ENCODE measurements at regions not wholly inside any gene's neighbourhood (a gene's known extent, or its start where the extent isn't known, plus 50 kb on each side); places are given as distances from the start of the nearest gene placed in this dataset.

DNA sequence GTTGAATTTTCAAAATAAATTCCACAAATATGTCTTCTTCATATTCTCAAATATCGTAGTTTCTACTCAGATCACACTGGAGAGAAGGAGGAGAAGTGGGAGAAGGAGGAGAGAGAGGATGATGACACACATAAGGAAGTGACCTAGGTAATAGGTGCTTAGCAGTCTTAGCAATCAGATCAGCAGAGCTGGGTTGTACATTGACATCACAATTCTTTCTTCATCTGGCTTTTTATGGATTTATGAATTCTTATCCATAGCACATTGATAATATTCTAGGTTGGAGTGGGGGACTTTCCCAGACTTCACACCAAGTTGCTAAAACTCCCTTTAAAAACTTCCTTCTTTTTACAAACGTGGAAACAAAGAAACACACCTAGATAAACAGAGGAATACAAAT, 86.9 kb downstream of the FGF9 start:
- no peak for DNase-seq
- Histone ChIP-seq H3K36me3 (replicated peaks; ENCODE audit: control insufficient read depth, insufficient read depth, low read length) (no peaks in the 10 kb centered on the region), H3K4me3 (ENCODE audit: insufficient read depth, low read depth, low read length) (no peak overlapping the region), H3K27me3 (ENCODE audit: control insufficient read depth, insufficient read depth, low read length) (no peaks in the 10 kb centered on the region)

DNA sequence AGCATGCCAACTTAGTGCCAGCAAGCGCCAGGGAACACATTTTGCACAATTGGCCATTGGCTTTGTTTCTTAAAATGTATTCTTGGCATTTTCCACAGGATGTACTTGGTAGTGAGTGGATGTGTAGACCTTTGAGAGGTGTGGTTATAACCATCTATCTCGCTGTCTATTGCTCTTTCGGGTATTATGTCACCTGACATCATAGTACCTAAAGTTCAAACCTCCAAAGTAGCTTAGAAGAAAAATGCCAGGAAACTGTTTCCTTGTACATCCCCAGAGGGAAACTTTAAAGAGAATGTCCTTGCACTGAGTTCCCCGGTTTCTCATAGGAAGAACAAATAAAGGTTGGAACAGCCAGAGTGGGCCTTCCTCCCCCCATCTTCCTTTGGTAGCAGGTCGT, 87.6 kb downstream of the FGF9 start:
- Histone ChIP-seq H3K36me3 (replicated peaks; ENCODE audit: control insufficient read depth, insufficient read depth, low read length) (no peaks in the 10 kb centered on the region), H3K4me3 (ENCODE audit: insufficient read depth, low read depth, low read length) (no peak overlapping the region), H3K27me3 (ENCODE audit: control insufficient read depth, insufficient read depth, low read length) (no peaks in the 10 kb centered on the region)
- no peak for DNase-seq

DNA sequence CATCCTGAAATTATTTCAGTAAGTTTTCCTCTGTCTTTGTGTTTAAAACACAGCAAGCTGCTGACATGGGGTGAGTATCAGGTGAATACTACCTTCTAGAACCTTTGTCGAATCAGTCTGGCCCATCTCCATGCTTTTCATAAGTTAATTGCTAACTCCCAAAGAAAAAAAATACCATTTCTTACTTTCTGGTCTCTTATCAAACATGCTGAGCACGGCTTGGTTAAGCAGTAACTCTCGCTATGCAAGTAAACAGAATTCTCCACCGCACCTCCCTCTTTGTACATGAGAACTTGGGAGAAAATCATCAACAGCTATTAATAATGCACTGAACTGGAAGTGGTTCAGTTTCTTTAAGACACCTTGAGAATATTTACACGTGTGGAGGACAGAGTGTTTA, 88.6 kb downstream of the FGF9 start:
- no peak for DNase-seq
- Histone ChIP-seq H3K36me3 (replicated peaks; ENCODE audit: control insufficient read depth, insufficient read depth, low read length) (no peaks in the 10 kb centered on the region), H3K4me3 (ENCODE audit: insufficient read depth, low read depth, low read length) (no peak overlapping the region), H3K27me3 (ENCODE audit: control insufficient read depth, insufficient read depth, low read length) (no peaks in the 10 kb centered on the region)

DNA sequence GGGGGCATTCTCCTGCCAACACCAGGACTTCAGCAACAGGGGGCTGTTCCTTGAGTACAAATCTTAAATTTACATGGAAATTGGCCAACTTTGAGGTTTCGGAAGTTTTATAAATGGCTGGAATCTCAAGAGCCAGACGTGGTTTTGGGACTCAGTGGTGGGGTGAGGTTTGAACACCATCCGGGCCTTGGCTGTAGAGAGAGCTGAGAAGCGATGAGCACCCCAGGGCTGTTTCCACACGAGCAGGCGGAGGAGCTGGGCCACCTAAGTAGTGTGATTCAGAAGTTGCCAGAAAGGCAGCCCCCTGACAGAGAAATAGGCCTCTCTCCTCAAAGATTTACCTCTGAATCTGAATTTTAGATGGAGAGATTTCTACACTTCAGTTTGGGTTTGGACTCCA, 89.0 kb downstream of the FGF9 start:
- H3K4me3 ChIP-seq (ENCODE audit: insufficient read depth, low read depth, low read length) = no peak overlapping the region
- no peak for DNase-seq
- H3K27me3 ChIP-seq (ENCODE audit: control insufficient read depth, insufficient read depth, low read length) = no peaks in the 10 kb centered on the region
- no peaks in the 10 kb centered on the region for H3K36me3 ChIP-seq (replicated peaks; ENCODE audit: control insufficient read depth, insufficient read depth, low read length)

DNA sequence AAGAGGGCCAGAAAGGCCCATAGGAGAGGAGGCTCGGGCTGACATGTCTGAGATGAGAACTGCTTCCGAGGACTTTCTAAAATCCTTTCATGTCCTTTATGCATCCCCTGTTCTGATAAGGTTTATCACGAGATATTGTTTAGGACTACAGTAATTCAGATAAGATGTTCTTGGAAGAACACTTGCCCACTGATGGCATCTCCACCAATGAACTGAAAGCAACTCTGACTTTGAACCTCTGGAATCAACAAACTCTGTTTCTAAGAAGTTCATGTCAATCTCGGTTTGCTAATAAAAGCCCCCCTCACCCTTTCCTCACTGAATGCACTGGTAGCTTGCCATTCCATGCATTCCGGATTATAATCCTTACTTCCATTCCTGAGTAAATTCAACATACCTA, 90.9 kb downstream of the FGF9 start:
- Histone ChIP-seq H3K27me3 (ENCODE audit: control insufficient read depth, insufficient read depth, low read length) (no peaks in the 10 kb centered on the region), H3K4me3 (ENCODE audit: insufficient read depth, low read depth, low read length) (no peak overlapping the region)

DNA sequence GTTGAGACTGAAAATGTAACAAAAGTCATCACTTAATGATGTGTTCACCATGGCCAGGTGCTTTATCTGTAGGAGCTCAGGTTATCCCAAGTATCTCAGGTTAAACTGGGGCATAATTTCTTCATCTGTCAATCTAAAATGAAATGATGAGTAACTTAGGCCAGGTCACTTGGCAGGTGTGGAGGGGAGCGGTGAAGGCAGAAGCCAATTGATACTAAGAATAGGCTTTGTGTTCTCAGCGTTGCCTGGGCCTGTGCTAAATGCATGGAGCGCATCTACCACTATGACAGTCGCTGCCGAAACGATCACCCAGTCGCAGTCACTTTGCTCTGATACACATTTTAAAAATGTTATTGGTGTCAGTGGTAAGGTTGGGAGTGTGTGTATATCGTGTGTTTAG, 91.6 kb downstream of the FGF9 start:
- H3K27me3 ChIP-seq (ENCODE audit: control insufficient read depth, insufficient read depth, low read length) = no peaks in the 10 kb centered on the region
- H3K4me3 ChIP-seq (ENCODE audit: insufficient read depth, low read depth, low read length) = no peak overlapping the region
- DNase-seq = no peak
- no peaks in the 10 kb centered on the region for H3K36me3 ChIP-seq (replicated peaks; ENCODE audit: control insufficient read depth, insufficient read depth, low read length)

More for the DNA sequence above, 90.9 kb downstream of the FGF9 start:
- DNase-seq = no peak
- H3K36me3 ChIP-seq (replicated peaks; ENCODE audit: control insufficient read depth, insufficient read depth, low read length) = no peaks in the 10 kb centered on the region

DNA sequence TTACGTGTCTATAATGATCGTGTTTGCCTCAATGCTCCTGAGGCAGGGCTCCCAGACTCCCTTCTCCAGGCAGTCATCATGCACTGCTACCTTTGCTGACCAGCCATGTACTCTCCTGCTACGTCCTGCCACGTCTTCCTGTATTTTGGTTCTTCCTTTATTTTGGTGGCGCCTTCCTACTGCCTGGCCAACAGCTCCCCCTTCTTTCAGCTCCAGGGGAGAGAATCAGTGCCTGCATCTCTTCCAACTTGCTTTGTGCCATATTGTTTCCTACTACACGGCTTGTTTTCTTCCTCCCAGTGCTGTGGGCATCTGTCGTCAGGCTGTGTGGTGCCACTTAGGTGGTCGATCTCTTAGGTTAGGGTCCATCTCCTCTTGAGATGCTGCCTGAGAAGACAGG, 96.2 kb downstream of the FGF9 start:
- peak; percentile 35 for DNase-seq
- Histone ChIP-seq H3K36me3 (replicated peaks; ENCODE audit: control insufficient read depth, insufficient read depth, low read length) (no peaks in the 10 kb centered on the region), H3K4me3 (ENCODE audit: insufficient read depth, low read depth, low read length) (no peak overlapping the region), H3K27me3 (ENCODE audit: control insufficient read depth, insufficient read depth, low read length) (no peaks in the 10 kb centered on the region)

DNA sequence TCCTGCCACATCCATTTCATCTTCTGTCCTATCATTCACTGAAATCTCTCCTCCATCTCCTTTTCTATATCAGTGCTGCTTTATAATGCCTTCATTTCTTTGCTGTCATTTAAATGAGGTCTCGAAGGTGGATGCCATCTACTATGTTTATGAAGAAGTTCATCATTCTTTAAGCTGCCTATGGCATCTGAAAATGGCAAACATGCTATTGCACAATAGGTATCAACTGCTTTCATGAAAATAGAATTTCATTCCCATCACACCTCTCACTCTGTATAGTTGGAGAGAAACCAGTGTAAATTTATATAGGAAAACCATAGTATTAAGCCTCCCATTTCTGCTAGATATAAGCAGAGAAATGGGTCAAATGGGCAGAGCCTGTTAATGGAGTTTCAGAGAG, 100.2 kb downstream of the FGF9 start:
- Histone ChIP-seq H3K36me3 (replicated peaks; ENCODE audit: control insufficient read depth, insufficient read depth, low read length) (no peaks in the 10 kb centered on the region), H3K27me3 (ENCODE audit: control insufficient read depth, insufficient read depth, low read length) (no peaks in the 10 kb centered on the region), H3K4me3 (ENCODE audit: insufficient read depth, low read depth, low read length) (no peak overlapping the region)
- no peak for DNase-seq

DNA sequence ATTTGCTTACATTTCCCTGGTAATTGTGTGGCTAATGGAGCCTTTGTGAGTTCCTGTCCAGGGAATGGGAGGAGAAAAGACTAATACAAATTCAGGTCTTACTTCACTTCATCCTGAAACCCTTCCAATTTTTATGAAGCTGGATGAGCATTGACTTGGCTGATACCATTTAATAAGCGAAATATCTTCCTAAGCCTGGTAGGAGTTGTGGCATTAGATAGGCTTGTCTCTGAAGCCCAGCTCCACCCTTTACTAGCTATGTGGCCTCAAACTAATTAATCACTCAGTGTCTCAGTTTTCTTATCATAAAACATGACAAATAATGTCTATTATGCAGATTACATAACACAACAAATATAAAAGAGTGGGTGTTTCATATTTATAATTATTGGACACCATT, 106.3 kb downstream of the FGF9 start:
- Histone ChIP-seq H3K4me3 (ENCODE audit: insufficient read depth, low read depth, low read length) (no peak overlapping the region), H3K36me3 (replicated peaks; ENCODE audit: control insufficient read depth, insufficient read depth, low read length) (no peaks in the 10 kb centered on the region), H3K27me3 (ENCODE audit: control insufficient read depth, insufficient read depth, low read length) (no peaks in the 10 kb centered on the region)
- no peak for DNase-seq

DNA sequence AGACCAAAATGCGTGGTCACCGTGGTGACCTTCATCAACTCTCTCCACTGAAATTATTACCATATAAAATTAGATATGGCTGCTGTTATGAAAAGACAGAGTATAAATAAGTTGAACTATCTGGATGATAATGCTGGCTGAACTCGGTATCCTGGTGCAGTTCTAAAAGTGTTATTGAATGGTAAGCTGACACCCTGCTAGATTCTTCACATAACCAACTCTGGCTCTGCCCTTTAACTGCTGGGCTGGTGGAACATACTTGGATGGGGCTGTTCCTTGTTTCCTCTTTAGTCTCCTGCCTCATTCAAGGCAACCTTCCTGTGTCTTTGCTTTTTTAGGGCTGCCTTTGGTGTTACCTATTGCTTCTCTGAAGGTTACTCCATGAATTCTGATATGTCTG, 106.9 kb downstream of the FGF9 start:
- H3K36me3 ChIP-seq (replicated peaks; ENCODE audit: control insufficient read depth, insufficient read depth, low read length) = no peaks in the 10 kb centered on the region
- no peaks in the 10 kb centered on the region for H3K27me3 ChIP-seq (ENCODE audit: control insufficient read depth, insufficient read depth, low read length)
- DNase-seq = no peak
- no peak overlapping the region for H3K4me3 ChIP-seq (ENCODE audit: insufficient read depth, low read depth, low read length)

DNA sequence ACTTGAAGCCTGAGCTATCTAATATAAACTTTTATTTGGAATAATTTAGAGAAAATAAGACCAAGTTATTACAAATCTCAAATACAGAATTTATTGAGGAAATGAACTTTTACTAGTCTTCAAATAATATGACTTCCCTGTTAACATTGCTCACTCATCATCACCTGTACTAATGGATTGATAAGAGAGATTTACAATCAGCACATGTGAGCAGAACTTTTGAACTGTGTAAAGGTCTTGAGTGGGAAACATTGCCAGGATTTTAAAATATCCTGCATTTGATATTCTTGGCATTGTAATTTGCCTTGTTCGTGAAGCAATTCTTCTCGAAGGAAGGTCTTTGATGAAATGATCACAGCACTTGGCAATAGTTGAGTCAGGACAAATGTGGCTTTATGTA, 111.9 kb downstream of the FGF9 start:
- no peaks in the 10 kb centered on the region for H3K27me3 ChIP-seq (ENCODE audit: control insufficient read depth, insufficient read depth, low read length)
- H3K36me3 ChIP-seq (replicated peaks; ENCODE audit: control insufficient read depth, insufficient read depth, low read length) = no peaks in the 10 kb centered on the region
- DNase-seq = no peak
- no peak overlapping the region for H3K4me3 ChIP-seq (ENCODE audit: insufficient read depth, low read depth, low read length)

DNA sequence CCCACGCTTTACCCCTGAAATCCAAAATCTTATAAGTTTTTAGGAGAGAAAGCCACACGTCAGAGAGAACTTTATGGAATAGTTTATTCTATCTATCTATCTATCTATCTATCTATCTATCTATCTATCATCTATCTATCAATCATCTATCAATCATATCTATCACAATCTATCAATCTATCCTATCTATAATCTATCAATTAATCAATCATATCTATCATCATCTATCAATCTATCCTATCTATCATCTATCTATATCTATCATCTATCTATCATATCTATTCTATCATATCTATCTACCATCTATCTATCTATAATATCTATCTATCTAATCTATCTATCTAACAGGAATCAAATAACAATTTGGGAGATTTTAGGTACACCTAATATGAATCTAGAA, 115.1 kb downstream of the FGF9 start:
- no peaks in the 10 kb centered on the region for H3K27me3 ChIP-seq (ENCODE audit: control insufficient read depth, insufficient read depth, low read length)
- H3K36me3 ChIP-seq (replicated peaks; ENCODE audit: control insufficient read depth, insufficient read depth, low read length) = no peaks in the 10 kb centered on the region
- no peak for DNase-seq
- no peak overlapping the region for H3K4me3 ChIP-seq (ENCODE audit: insufficient read depth, low read depth, low read length)

DNA sequence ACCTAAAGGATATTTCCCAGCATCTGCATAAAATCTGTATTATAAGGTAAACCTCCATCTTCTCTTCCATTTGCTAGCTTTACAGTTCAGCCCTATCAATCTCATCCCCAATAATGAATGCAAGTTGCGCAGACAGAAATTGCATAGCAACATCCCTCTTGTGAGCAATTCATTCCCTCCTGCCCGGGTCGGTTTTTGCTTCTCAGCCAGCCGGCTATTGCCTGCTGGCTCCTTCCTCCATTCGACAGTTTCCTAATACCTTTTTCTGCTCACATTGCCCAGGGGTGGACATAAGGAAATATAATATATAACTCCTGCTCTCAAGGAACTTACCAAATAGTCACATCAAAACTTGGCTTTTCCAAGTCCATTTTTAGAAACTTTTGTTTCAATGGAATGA, 125.2 kb downstream of the FGF9 start:
- Histone ChIP-seq H3K4me3 (ENCODE audit: insufficient read depth, low read depth, low read length) (no peak overlapping the region), H3K36me3 (replicated peaks; ENCODE audit: control insufficient read depth, insufficient read depth, low read length) (no peaks in the 10 kb centered on the region), H3K27me3 (ENCODE audit: control insufficient read depth, insufficient read depth, low read length) (no peaks in the 10 kb centered on the region)
- DNase-seq = no peak

DNA sequence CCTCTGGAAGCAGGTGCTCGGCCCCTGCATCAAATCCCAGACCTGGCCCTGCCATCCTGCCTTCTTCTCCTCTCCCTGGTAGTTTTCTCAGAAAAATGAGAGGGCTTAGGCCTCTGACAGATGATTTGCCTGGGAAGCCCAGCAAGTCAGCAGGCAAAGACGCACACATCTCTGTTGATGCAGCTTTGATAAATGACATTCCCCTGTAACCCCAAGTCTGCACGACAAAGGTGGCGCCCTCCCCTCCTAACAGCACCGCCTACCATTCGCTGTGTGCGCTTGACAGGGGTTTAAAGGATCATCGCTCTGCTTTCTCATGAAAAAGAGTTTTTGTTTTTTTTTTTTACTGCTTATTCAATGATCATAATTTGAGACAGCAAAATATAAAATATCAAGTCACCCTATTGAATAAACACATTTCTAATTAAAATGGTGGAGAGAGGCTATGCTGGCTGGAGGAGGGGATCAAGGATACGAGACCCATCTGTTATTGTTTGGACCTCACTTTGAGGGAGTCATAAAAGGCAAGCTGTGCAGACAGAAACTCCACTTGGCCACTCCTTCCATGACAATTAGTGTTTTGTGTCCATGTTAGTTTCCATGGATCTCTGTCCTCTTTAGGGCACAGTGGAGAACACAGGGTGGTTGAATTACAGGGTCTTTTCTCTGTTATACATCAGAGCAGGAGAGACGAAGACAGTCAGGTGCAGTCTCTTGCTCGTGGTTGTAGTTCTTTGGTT, 126.1 kb downstream of the FGF9 start:
- Histone ChIP-seq H3K27me3 (ENCODE audit: control insufficient read depth, insufficient read depth, low read length) (no peaks in the 10 kb centered on the region), H3K36me3 (replicated peaks; ENCODE audit: control insufficient read depth, insufficient read depth, low read length) (no peaks in the 10 kb centered on the region), H3K4me3 (ENCODE audit: insufficient read depth, low read depth, low read length) (no peak overlapping the region)
- no peak for DNase-seq

DNA sequence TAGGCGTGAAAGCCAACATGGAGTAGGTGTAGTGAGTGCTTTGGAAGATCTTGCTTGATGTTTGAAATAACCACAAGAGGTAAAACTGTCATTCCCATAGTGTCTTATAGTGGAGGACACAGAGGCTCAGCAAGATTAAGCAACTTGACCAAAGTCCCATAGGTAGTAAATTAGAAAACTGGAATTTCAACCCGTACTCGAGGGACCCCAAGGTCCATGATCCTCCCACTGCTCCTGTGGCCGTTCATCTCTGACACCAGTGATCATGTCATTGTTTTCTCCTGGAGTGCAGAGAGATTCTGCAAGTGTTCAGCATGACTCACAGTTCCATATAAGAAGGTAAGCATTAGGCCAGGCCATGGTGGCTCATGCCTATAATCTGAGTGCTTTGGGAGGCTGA, 126.9 kb downstream of the FGF9 start:
- Histone ChIP-seq H3K36me3 (replicated peaks; ENCODE audit: control insufficient read depth, insufficient read depth, low read length) (no peaks in the 10 kb centered on the region), H3K27me3 (ENCODE audit: control insufficient read depth, insufficient read depth, low read length) (no peaks in the 10 kb centered on the region), H3K4me3 (ENCODE audit: insufficient read depth, low read depth, low read length) (no peak overlapping the region)
- DNase-seq = no peak

DNA sequence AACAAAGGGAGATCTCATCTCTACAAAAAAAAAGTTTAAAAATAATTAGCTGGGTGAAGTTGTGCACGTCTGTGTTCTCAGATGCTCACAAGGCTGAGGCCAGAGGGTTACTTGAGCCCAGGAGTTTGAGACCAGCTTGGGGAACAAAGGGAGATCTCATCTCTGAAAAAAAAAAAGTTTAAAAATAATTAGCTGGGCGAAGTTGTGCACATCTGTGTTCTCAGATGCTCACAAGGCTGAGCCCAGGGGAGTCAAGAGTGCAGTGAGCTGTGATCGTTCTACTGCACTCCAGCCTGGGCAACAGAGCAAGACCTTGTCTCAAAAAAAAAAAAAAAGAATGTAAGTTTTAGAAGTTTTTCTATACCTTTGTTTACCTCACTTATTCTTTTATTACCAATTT, 127.3 kb downstream of the FGF9 start:
- Histone ChIP-seq H3K4me3 (ENCODE audit: insufficient read depth, low read depth, low read length) (no peak overlapping the region), H3K27me3 (ENCODE audit: control insufficient read depth, insufficient read depth, low read length) (no peaks in the 10 kb centered on the region)

More for the DNA sequence above, 127.3 kb downstream of the FGF9 start:
- H3K36me3 ChIP-seq (replicated peaks; ENCODE audit: control insufficient read depth, insufficient read depth, low read length) = no peaks in the 10 kb centered on the region
- no peak for DNase-seq
